ENCODE measurements at regions not wholly inside any gene's neighbourhood (a gene's known extent, or its start where the extent isn't known, plus 50 kb on each side); places are given as distances from the start of the nearest gene placed in this dataset.

DNA sequence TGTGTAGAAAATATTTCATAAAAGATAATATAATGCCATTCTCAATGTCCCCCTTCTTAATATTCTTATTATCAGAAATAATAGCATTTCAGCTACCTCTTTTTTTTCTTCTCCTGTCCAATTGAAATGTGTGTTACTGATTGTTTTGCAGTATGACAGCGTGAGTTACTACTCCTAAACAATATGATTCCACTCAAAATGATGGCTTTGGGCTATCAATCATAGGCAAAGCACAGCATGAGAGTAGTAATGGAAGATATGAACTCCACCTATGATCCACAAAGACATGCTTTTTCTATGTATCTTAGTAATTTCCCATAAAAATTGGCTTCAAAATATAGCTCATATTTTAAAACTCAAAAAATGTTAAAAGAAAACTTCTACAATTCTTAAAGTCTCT is 867.3 kb upstream of the NUDT12 start:
- no peak for DNase-seq (ENCODE audit: low spot score)
- in situ Hi-C loops (cut with MboI; ENCODE audit: low pct_unique_long_range_greater_than_20kb, low sequenced_read_pairs, unreplicated experiment): no loop called here
- TF ChIP-seq, protein P1, sequence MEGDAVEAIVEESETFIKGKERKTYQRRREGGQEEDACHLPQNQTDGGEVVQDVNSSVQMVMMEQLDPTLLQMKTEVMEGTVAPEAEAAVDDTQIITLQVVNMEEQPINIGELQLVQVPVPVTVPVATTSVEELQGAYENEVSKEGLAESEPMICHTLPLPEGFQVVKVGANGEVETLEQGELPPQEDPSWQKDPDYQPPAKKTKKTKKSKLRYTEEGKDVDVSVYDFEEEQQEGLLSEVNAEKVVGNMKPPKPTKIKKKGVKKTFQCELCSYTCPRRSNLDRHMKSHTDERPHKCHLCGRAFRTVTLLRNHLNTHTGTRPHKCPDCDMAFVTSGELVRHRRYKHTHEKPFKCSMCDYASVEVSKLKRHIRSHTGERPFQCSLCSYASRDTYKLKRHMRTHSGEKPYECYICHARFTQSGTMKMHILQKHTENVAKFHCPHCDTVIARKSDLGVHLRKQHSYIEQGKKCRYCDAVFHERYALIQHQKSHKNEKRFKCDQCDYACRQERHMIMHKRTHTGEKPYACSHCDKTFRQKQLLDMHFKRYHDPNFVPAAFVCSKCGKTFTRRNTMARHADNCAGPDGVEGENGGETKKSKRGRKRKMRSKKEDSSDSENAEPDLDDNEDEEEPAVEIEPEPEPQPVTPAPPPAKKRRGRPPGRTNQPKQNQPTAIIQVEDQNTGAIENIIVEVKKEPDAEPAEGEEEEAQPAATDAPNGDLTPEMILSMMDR (IDR thresholded peaks at IDR 0.05; ENCODE audit: extremely low read depth, insufficient read depth, missing control alignments): no peak

- no peak for DNase-seq (ENCODE audit: low spot score)
- TF ChIP-seq, protein P1 (IDR thresholded peaks at IDR 0.05; ENCODE audit: extremely low read depth, insufficient read depth, missing control alignments): no peak
- in situ Hi-C loops (cut with MboI; ENCODE audit: low pct_unique_long_range_greater_than_20kb, low sequenced_read_pairs, unreplicated experiment): no loop called here
Measured at GRCh38 chr5:104421431-104421830, 858.8 kb upstream of the NUDT12 start.

DNA sequence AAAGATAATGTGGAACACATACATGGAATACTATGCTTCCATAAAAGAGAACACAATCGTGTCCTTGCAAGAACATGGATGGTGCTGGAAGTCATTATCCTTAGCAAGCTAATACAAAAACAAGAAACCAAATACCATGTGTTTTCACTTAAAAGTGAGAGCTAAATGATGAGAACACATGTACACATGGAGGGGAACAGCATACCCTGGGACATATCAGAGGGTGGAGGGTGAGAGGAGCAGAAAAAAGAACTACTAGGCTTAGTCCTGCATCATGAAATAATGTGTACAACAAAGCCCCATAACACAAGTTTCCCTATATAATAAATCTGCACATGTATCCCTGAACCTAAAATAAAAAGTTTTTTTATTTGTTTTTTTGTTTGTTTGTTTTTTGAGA is 855.5 kb upstream of the NUDT12 start:
- no peak for DNase-seq (ENCODE audit: low spot score)
- in situ Hi-C loops (cut with MboI; ENCODE audit: low pct_unique_long_range_greater_than_20kb, low sequenced_read_pairs, unreplicated experiment): no loop called here
- TF ChIP-seq, protein P1 (IDR thresholded peaks at IDR 0.05; ENCODE audit: extremely low read depth, insufficient read depth, missing control alignments): no peak

GRCh38 chr5:104412649-104413240 is 850.2 kb upstream of the NUDT12 start:
- TF ChIP-seq, protein P1 (IDR thresholded peaks at IDR 0.05; ENCODE audit: extremely low read depth, insufficient read depth, missing control alignments): peak; percentile 79
- peak; percentile 9 for DNase-seq (ENCODE audit: low spot score)
- in situ Hi-C loops (cut with MboI; ENCODE audit: low pct_unique_long_range_greater_than_20kb, low sequenced_read_pairs, unreplicated experiment): no loop called here

- DNase-seq (ENCODE audit: low spot score): no peak
- in situ Hi-C loops (cut with MboI; ENCODE audit: low pct_unique_long_range_greater_than_20kb, low sequenced_read_pairs, unreplicated experiment): no loop called here
- TF ChIP-seq, protein P1 (IDR thresholded peaks at IDR 0.05; ENCODE audit: extremely low read depth, insufficient read depth, missing control alignments): no peak
Measured at GRCh38 chr5:104400941-104401340, 838.4 kb upstream of the NUDT12 start.

DNA sequence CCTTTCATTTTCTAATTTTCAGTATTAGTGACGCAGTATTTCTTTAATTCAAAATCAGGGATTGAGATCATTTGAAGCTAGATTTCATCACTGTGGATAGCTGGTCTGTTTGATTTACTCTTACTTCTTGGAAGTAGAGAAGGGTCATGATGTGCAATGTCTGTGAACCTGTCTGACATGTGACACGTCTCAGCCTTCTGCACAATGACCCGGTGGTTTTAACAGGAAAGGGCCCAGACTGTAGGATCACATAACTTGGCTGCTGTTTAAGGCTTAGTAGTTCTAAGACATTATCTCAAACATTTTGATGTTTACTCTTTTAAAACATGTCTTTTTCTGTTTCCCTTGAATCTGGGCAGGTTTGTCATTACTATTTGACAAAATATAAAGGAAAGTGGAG is 823.3 kb upstream of the NUDT12 start:
- DNase-seq (ENCODE audit: low spot score): no peak
- TF ChIP-seq, protein P1 (IDR thresholded peaks at IDR 0.05; ENCODE audit: extremely low read depth, insufficient read depth, missing control alignments): no peak
- in situ Hi-C loops (cut with MboI; ENCODE audit: low pct_unique_long_range_greater_than_20kb, low sequenced_read_pairs, unreplicated experiment): no loop called here
